Gastroesophageal sphincter (tissue), 3 donors: ENCODE measurements at regions not wholly inside any gene's neighbourhood (a gene's known extent, or its start where the extent isn't known, plus 50 kb on each side); places are given as distances from the start of the nearest gene placed in this dataset.

Source experiments
- CTCF ChIP-seq, 4 experiments: fragments of 200-600 bp in 2 of 4; fragments of 450-650 bp in 2 of 4; sonication (generic) in 1 of 4; IDR thresholded peaks; one replicate each; pipeline ENCODE4 v1.5.1; 2017 to 2019; ENCODE audit warnings: antibody characterized with exemption in 4 of 4, mild to moderate bottlenecking in 2 of 4, moderate library complexity in 2 of 4
- EP300 ChIP-seq: sonication (generic); formaldehyde crosslinking; IDR thresholded peaks from one replicate; pipeline ENCODE4 v1.6.1; 2017; ENCODE audit warnings: antibody characterized with exemption, mild to moderate bottlenecking
- POLR2A ChIP-seq, 2 donors: fragments of 450-650 bp; IDR thresholded peaks; one replicate each; pipeline ENCODE4 v1.6.1; 2017; ENCODE audit warnings: antibody characterized with exemption in 2 of 2, mild to moderate bottlenecking in 2 of 2, moderate library complexity in 1 of 2
- POLR2AphosphoS5 ChIP-seq: sonication (generic); formaldehyde crosslinking; IDR thresholded peaks from one replicate; pipeline ENCODE4 v1.6.1; 2017; ENCODE audit warnings: antibody characterized with exemption

GRCh38 chr4:110394871-110395270, 81.1 kb upstream of the ENPEP start:
- TF ChIP-seq CTCF (IDR thresholded peaks at IDR 0.05): no peak
- TF ChIP-seq POLR2AphosphoS5: no peak
- TF ChIP-seq EP300: no peak
- no peak for TF ChIP-seq POLR2A (IDR thresholded peaks at IDR 0.05)
